KOPT-K1 (cell line): ENCODE measurements at regions not wholly inside any gene's neighbourhood (a gene's known extent, or its start where the extent isn't known, plus 50 kb on each side); places are given as distances from the start of the nearest gene placed in this dataset.
"Not testable (repeated sequence)": the region's sequence is repeated elsewhere in the genome, so short reads cannot be mapped to it uniquely, and the experiment has no call there.

Experiments used
- H3K27ac ChIP-seq: fragments of 200-600 bp; sonication (generic); 2 replicates; pipeline ENCODE4 v1.5.1; 2016; ENCODE audit warnings: antibody characterized with exemption, mild to moderate bottlenecking, low read depth, low read length; ENCODE audit not compliant: poor library complexity, severe bottlenecking
- H3K36me3 ChIP-seq: fragments of 200-600 bp; sonication (generic); 2 replicates; pipeline ENCODE4 v1.5.1; 2017; ENCODE audit warnings: antibody characterized with exemption, mild to moderate bottlenecking, low read length, moderate library complexity; ENCODE audit not compliant: insufficient read depth
- H3K9me3 ChIP-seq: fragments of 200-600 bp; sonication (generic); 2 replicates; pipeline ENCODE4 v1.5.1; 2017; ENCODE audit warnings: antibody characterized with exemption, low read length, mild to moderate bottlenecking; ENCODE audit not compliant: insufficient read depth, poor library complexity, severe bottlenecking

DNA sequence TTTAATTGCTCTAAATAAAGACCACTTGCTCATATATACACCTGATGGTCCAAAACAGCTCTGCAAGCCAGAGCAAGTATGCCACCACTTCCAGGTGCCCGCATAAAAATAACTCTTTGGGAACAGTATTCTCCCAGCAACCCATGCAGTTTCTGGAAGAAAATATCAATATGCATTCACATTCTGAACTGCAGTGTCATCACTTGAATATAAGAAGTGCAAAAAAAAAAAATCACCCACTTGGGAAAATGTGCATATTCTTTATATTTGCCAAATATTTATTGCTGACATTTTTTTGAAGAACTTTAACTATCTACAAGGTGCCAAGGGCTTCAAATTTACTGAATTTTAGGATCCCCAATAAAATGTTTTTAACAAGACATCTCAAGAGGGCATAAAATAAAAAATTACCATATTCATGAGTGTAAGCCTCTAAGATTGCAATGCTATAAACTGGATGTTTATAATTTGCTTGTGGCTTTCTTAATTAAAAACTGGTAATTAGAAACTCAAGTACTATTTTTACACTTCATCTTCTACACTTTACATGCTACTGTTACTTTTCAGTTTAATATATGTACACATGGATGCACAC is 360.6 kb upstream of the HNRNPA3 start:
- no peaks in the 10 kb centered on the region for H3K36me3 ChIP-seq
- no peak overlapping the region for H3K27ac ChIP-seq
- no peaks in the 10 kb centered on the region for H3K9me3 ChIP-seq

DNA sequence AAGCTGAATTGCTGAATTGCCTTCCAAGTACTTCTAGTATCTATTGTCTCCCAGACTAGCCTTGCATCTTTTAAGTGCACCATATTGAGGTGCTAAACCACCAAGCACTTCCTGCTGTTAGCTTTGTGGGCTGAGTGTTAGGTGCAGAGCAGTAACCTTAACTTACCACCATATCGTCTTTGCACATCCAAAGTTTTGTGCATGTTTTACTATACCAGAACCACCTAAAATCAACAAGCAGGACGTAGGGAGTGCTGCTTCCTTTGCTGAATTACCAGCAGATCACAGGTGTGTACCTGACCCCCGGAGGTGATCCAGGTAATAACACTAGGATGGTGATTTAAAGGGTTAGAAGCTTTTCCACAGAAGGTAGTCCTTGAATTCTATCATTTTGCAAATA is 359.9 kb upstream of the HNRNPA3 start:
- Histone ChIP-seq H3K27ac (no peak overlapping the region), H3K36me3 (no peaks in the 10 kb centered on the region)

DNA sequence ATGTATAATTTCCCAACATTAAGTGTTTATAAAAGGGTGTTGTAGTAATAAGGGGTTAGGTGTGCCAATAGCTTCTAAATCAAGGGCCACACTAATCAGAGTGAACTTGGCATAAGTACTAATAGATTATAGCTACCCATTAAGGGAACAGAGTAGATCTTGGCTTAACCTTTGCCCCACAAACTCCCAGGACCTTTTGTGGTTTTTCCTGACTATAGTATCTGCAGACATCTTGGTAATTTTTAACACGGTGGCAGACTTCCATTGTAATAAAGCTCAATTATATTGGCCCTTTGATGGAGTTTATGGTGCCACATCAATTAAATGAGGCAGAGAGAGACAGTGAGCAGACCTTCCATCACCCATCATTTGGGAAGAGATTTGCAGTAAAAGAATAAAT is 358.5 kb upstream of the HNRNPA3 start:
- H3K27ac ChIP-seq = no peak overlapping the region
- no peaks in the 10 kb centered on the region for H3K9me3 ChIP-seq
- H3K36me3 ChIP-seq = no peaks in the 10 kb centered on the region

More for the DNA sequence above, 359.9 kb upstream of the HNRNPA3 start:
- H3K9me3 ChIP-seq = no peaks in the 10 kb centered on the region

- no peak overlapping the region for H3K27ac ChIP-seq
These were observed 357.7 kb upstream of the HNRNPA3 start for GRCh38 chr2:176854878-176855277.

DNA sequence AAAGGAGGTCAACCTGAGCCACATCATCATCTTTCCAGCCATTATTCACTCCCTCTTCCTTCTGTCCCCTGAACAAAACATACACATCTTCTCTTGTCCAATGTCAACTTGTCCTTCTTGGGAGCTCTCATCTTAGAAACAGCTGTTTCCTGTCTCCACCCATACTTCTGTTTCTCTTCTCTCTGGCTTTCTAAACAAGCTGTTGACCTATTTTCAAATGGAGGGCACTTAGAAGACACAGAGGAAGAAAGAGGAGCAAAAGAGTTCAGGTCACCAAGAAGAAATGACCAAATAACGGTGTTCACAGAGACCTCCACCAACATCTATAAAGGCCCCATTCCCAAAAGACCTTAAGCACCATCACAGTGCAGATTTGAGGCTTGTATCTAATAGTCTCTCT is 355.9 kb upstream of the HNRNPA3 start:
- Histone ChIP-seq H3K36me3 (no peaks in the 10 kb centered on the region), H3K9me3 (no peaks in the 10 kb centered on the region), H3K27ac (no peak overlapping the region)

More at GRCh38 chr2:176854878-176855277, 357.7 kb upstream of the HNRNPA3 start:
- no peaks in the 10 kb centered on the region for H3K36me3 ChIP-seq
- H3K9me3 ChIP-seq = no peaks in the 10 kb centered on the region

DNA sequence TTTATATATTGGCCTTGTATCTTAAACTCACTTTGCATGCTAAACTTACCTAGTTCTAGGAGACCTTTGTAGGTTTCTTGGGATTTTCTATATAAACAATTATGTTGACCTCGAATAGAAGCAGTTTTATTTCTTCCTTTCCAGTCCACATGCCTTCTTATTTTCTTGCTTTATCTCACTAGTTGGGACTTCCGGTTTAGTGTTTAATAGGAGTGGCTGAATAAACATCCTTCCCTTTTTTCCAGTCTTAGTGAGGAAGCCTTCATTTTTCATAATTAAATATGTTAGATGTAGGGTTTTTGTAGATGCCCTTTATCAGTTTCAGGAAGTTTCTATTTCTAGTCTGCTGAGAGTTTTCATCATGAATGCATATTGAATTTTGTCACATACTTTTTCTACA is 347.3 kb upstream of the HNRNPA3 start:
- Histone ChIP-seq H3K9me3 (no peaks in the 10 kb centered on the region), H3K36me3 (no peaks in the 10 kb centered on the region), H3K27ac (no peak overlapping the region)

- H3K9me3 ChIP-seq = no peaks in the 10 kb centered on the region
- H3K36me3 ChIP-seq = no peaks in the 10 kb centered on the region
- H3K27ac ChIP-seq = no peak overlapping the region
These were observed 340.2 kb upstream of the HNRNPA3 start for GRCh38 chr2:176872406-176872805.

GRCh38 chr2:176873403-176873802 is 339.2 kb upstream of the HNRNPA3 start:
- Histone ChIP-seq H3K27ac (no peak overlapping the region), H3K9me3 (no peaks in the 10 kb centered on the region), H3K36me3 (no peaks in the 10 kb centered on the region)

- Histone ChIP-seq H3K27ac (no peak overlapping the region), H3K36me3 (no peaks in the 10 kb centered on the region), H3K9me3 (no peaks in the 10 kb centered on the region)
These were observed 336.0 kb upstream of the HNRNPA3 start for GRCh38 chr2:176876493-176877103.

GRCh38 chr2:176879426-176879995 is 333.1 kb upstream of the HNRNPA3 start:
- H3K36me3 ChIP-seq = no peaks in the 10 kb centered on the region
- H3K9me3 ChIP-seq = no peaks in the 10 kb centered on the region
- H3K27ac ChIP-seq = no peak overlapping the region

DNA sequence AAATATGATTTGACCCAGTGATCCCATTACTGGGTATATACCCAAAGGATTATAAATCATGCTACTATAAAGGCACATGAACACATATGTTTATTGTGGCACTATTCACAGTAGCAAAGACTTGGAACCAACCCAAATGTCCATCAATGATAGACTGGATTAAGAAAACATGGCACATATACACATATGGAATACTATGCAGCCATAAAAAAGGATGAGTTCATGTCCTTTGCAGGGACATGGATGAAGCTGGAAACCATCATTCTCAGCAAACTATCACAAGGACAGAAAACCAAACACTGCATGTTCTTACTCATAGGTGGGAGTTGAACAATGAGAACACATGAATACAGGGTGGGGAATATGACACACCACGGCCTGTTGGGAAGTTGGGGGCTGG is 330.5 kb upstream of the HNRNPA3 start:
- not testable (repeated sequence) for H3K27ac ChIP-seq, H3K36me3 ChIP-seq, H3K9me3 ChIP-seq

- no peak overlapping the region for H3K27ac ChIP-seq
These were observed 327.5 kb upstream of the HNRNPA3 start for GRCh38 chr2:176885001-176885643.

GRCh38 chr2:176885661-176886060 is 326.9 kb upstream of the HNRNPA3 start:
- Histone ChIP-seq H3K36me3 (no peaks in the 10 kb centered on the region), H3K27ac (no peak overlapping the region), H3K9me3 (no peaks in the 10 kb centered on the region)

More at GRCh38 chr2:176885001-176885643, 327.5 kb upstream of the HNRNPA3 start:
- Histone ChIP-seq H3K9me3 (no peaks in the 10 kb centered on the region), H3K36me3 (no peaks in the 10 kb centered on the region)

DNA sequence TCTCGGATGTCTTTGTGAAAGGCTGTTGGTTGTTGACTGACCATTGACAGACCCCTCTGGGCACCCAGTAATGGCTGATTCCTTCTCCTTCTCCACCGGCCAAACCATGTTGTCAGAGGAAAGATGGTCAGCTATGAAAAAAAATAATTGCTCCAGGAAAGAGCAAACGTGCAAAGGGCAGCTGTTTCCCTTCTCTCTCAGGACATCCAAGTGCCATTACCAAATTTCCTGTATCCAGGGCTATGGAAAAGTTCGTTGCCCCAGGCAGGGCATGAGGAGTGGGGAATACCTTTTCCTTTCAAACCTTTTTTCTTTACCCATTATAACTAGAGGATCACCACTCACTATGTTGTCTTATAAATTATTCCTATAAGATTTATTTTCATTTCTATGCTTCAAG is 321.5 kb upstream of the HNRNPA3 start:
- H3K36me3 ChIP-seq = no peaks in the 10 kb centered on the region

DNA sequence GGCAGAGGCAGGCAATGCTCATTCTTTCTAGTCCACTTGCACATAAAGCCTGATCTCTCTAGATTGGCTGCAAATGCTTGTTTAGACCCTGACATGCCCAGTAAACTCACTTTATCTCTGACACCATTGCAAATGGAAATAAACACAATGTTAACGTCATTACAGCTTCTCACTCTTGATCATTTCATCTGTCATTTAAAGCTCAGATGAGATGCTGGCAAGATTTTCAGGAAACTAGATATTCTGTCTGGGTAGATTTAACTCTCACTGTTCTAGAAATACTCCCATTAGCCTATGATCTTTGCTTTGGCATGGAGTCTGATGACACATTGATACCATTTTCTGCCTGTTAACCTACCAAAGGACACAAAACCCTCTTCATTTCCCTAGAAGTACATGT is 320.7 kb upstream of the HNRNPA3 start:
- no peak overlapping the region for H3K27ac ChIP-seq
- no peaks in the 10 kb centered on the region for H3K9me3 ChIP-seq
- no peaks in the 10 kb centered on the region for H3K36me3 ChIP-seq

More for the DNA sequence above, 321.5 kb upstream of the HNRNPA3 start:
- H3K27ac ChIP-seq = no peak overlapping the region
- no peaks in the 10 kb centered on the region for H3K9me3 ChIP-seq
